Adrenal gland (tissue), 9 donors: ENCODE measurements at regions not wholly inside any gene's neighbourhood (a gene's known extent, or its start where the extent isn't known, plus 50 kb on each side); places are given as distances from the start of the nearest gene placed in this dataset.
A peak's percentile ranks its signal among the peaks of the same experiment; 100 is the strongest.

Experiments used
- DNase-seq, 7 donors: peaks; one replicate each; pipeline ENCODE4 v3.0.0-alpha.2; 2019 to 2020
- H3K27ac ChIP-seq, 5 donors: fragments of 200-600 bp; sonication (generic) in 4 of 5; 1 replicate in 3 of 5; 2 replicates in 2 of 5; pipeline versions ENCODE4 v1.5.1 to v1.8.0; 2016 to 2020; ENCODE audit warnings: mild to moderate bottlenecking in 1 of 5
- H3K27me3 ChIP-seq: fragments of 200-600 bp; 2 replicates; pipeline ENCODE4 v1.8.0; 2021
- H3K36me3 ChIP-seq, 2 donors: fragments of 200-600 bp; replicated peaks in 1 of 2; 1 replicate in 1 of 2; 2 replicates in 1 of 2; pipeline versions ENCODE4 v1.5.1 to v1.8.0; 2018 to 2022
- H3K4me1 ChIP-seq, 2 donors: fragments of 200-600 bp; replicated peaks in 1 of 2; 1 replicate in 1 of 2; 2 replicates in 1 of 2; pipeline versions ENCODE4 v1.5.1 to v1.8.0; 2018 to 2021
- H3K4me3 ChIP-seq, 4 donors: fragments of 200-600 bp; sonication (generic) in 3 of 4; one replicate each; pipeline ENCODE4 v1.5.1; 2016 to 2018
- H3K9me3 ChIP-seq, 3 donors: fragments of 200-600 bp; sonication (generic) in 1 of 3; replicated peaks in 1 of 3; 1 replicate in 2 of 3; 2 replicates in 1 of 3; pipeline versions ENCODE4 v1.5.1 to v1.8.0; 2016 to 2021
- CTCF ChIP-seq, 6 experiments: fragments of 450-650 bp in 4 of 6; fragments of 200-600 bp in 2 of 6; sonication (generic) in 1 of 6; IDR thresholded peaks; 1 replicate in 5 of 6; 2 replicates in 1 of 6; pipeline versions ENCODE4 v1.5.1 to v1.8.0; 2016 to 2021; ENCODE audit warnings: antibody characterized with exemption in 6 of 6, mild to moderate bottlenecking in 2 of 6, moderate library complexity in 1 of 6
- POLR2A ChIP-seq, 2 donors: fragments of 450-650 bp; IDR thresholded peaks; one replicate each; pipeline ENCODE4 v1.6.1; 2017; ENCODE audit warnings: antibody characterized with exemption in 2 of 2, mild to moderate bottlenecking in 2 of 2, moderate library complexity in 1 of 2
- WGBS, 4 donors: extraction: QIAGEN DNeasy Blood & Tissue Kit in 2 of 4; methylation state at CpG; one replicate each; pipeline versions ENCODE4 v1.1.5 to v1.1.7; 2013 to 2017; 5-methylcytosine and 5-hydroxymethylcytosine counted together
- intact Hi-C, 2 donors: fragments of 100-400 bp; cut with DNase I; formaldehyde crosslinking; loops; one replicate each; pipeline versions ENCODE4 v1.14.1 to v1.15.0; 2022 to 2023
- donor health status: healthy with polysubstance abuse.
- donor health status: Bipolar disorder and iron deficiency.
- donor health status: DM: yes; HTN: yes; CAD: no.
- donor health status: DM: no; HTN: no; CAD: no.
- donor health status: DM: no; HTN: no; CAD: no.

- H3K9me3 ChIP-seq, result peaks cover 0 to 5% (median 0%) of the 10 kb centered on the region in 3 donors
- no peak for DNase-seq
- H3K4me3 ChIP-seq, result no peak overlapping the region
- 66 to 73% (median 72%) methylated on average over 4 of the region's 4 CpGs for WGBS, 4 donors
- no peaks in the 10 kb centered on the region for H3K27me3 ChIP-seq
- TF ChIP-seq POLR2A (IDR thresholded peaks at IDR 0.05), result no peak
- no peak for TF ChIP-seq CTCF (IDR thresholded peaks at IDR 0.05)
- no peaks in the 10 kb centered on the region for H3K36me3 ChIP-seq
- H3K4me1 ChIP-seq, result peaks cover 8 to 27% of the 10 kb centered on the region in 2 donors
- intact Hi-C loops, result no loop called here
- peak overlapping the region in 2 of 5 donors; percentile 13 to 54 for H3K27ac ChIP-seq
Measured at GRCh38 chr14:71488703-71489191, 443.5 kb upstream of the RGS6 start.

GRCh38 chr14:71489742-71490141 is 442.5 kb upstream of the RGS6 start:
- no peaks in the 10 kb centered on the region for H3K36me3 ChIP-seq
- H3K4me1 ChIP-seq, result peaks cover 8 to 27% of the 10 kb centered on the region in 2 donors
- TF ChIP-seq POLR2A (IDR thresholded peaks at IDR 0.05) (no peak), CTCF (IDR thresholded peaks at IDR 0.05) (no peak)
- intact Hi-C loops, result no loop called here
- WGBS, 4 donors, result 84 to 94% (median 89%) methylated on average over 3 of the region's 3 CpGs
- DNase-seq, result no peak
- H3K27me3 ChIP-seq, result no peaks in the 10 kb centered on the region
- H3K4me3 ChIP-seq, result no peak overlapping the region
- no peak overlapping the region for H3K27ac ChIP-seq
- peaks cover 0 to 5% (median 0%) of the 10 kb centered on the region in 3 donors for H3K9me3 ChIP-seq

GRCh38 chr14:71491931-71492330 is 440.3 kb upstream of the RGS6 start:
- intact Hi-C loops, result no loop called here
- peaks cover 8 to 27% of the 10 kb centered on the region in 2 donors for H3K4me1 ChIP-seq
- TF ChIP-seq POLR2A (IDR thresholded peaks at IDR 0.05) (no peak), CTCF (IDR thresholded peaks at IDR 0.05) (no peak)
- peak overlapping the region in 1 of 5 donors; percentile 32 for H3K27ac ChIP-seq
- H3K4me3 ChIP-seq, result no peak overlapping the region
- no peaks in the 10 kb centered on the region for H3K36me3 ChIP-seq
- H3K9me3 ChIP-seq, result peaks cover 0 to 5% (median 0%) of the 10 kb centered on the region in 3 donors
- WGBS, 4 donors, result 45 to 71% (median 52%) methylated on average over 6 of the region's 6 CpGs
- DNase-seq, result peak in 6 of 7 donors; percentile 27 to 64 (median 55)
- H3K27me3 ChIP-seq, result no peaks in the 10 kb centered on the region

GRCh38 chr14:71492346-71492745 is 439.9 kb upstream of the RGS6 start:
- Histone ChIP-seq H3K27me3 (no peaks in the 10 kb centered on the region), H3K36me3 (no peaks in the 10 kb centered on the region), H3K9me3 (peaks cover 0 to 5% (median 0%) of the 10 kb centered on the region in 3 donors), H3K4me1 (peaks cover 8 to 27% of the 10 kb centered on the region in 2 donors), H3K4me3 (no peak overlapping the region), H3K27ac (peak overlapping the region in 1 of 5 donors; percentile 32)
- TF ChIP-seq CTCF (IDR thresholded peaks at IDR 0.05) (no peak), POLR2A (IDR thresholded peaks at IDR 0.05) (no peak)
- no peak for DNase-seq
- 78 to 94% (median 88%) methylated on average over 5 of the region's 5 CpGs for WGBS, 4 donors
- intact Hi-C loops, result no loop called here
